T-helper 2 cell (primary cell): ENCODE measurements at regions not wholly inside any gene's neighbourhood (a gene's known extent, or its start where the extent isn't known, plus 50 kb on each side); places are given as distances from the start of the nearest gene placed in this dataset.

Experiments used
- DNase-seq, 5 experiments: peaks; one replicate each; pipeline versions ENCODE4 v3.0.0 to v3.0.0-alpha.2; 2012 to 2022

GRCh38 chr5:139733698-139734538 lies 61.7 kb upstream of the PSD2 start:
- DNase-seq, result no peak

- DNase-seq, result no peak
These were observed 61.1 kb upstream of the PSD2 start for GRCh38 chr5:139734539-139734916.

GRCh38 chr5:139738193-139739149 lies 57.1 kb upstream of the PSD2 start:
- DNase-seq, result no peak

- no peak for DNase-seq
These were observed 56.2 kb upstream of the PSD2 start for GRCh38 chr5:139739150-139739974.

- no peak for DNase-seq
These were observed 55.2 kb upstream of the PSD2 start for GRCh38 chr5:139740138-139740991.

- DNase-seq, result no peak
These were observed 54.5 kb upstream of the PSD2 start for GRCh38 chr5:139740992-139741672.

- DNase-seq, result no peak
These were observed 53.8 kb upstream of the PSD2 start for GRCh38 chr5:139741823-139742172.

- DNase-seq, result no peak
These were observed 53.3 kb upstream of the PSD2 start for GRCh38 chr5:139742173-139742903.

GRCh38 chr5:139743001-139743771 lies 52.4 kb upstream of the PSD2 start:
- DNase-seq, result no peak

- no peak for DNase-seq
These were observed 51.8 kb upstream of the PSD2 start for GRCh38 chr5:139743804-139744203.

- DNase-seq, result no peak
These were observed 51.0 kb upstream of the PSD2 start for GRCh38 chr5:139744471-139745131.

GRCh38 chr5:139745132-139745799 lies 50.3 kb upstream of the PSD2 start:
- no peak for DNase-seq

- DNase-seq, result peak in 3 of 5 experiments; percentile 13 to 50 (median 19)
These were observed 49.6 kb upstream of the PSD2 start for GRCh38 chr5:139745800-139746690.
